ENCODE measurements at regions not wholly inside any gene's neighbourhood (a gene's known extent, or its start where the extent isn't known, plus 50 kb on each side); places are given as distances from the start of the nearest gene placed in this dataset.

DNA sequence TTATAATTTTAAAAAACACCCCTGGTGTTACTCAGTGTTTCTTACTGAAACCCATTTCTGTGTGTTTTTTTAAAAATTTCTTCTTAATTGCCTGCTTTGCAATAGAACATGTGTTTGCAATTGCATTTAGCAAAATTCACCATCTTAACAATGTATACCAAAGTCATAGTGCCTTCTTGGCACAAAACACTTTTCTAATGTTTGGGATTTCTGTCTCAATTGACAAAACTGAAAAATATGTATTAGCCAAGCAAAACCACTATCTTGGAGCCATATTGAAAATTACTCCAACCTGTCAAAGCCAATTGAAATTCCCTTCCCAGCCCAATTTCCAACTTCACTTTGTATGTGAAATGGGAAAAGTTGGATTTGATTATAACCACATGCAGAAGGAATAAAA, 88.4 kb upstream of the RSPO3 start:
- H3K27me3 ChIP-seq (ENCODE audit: insufficient read depth) = no peaks in the 10 kb centered on the region
- H3K79me2 ChIP-seq (replicated peaks; ENCODE audit: insufficient read depth) = no peaks in the 10 kb centered on the region
- H3K36me3 ChIP-seq (ENCODE audit: insufficient read depth) = no peaks in the 10 kb centered on the region
- no peaks in the 10 kb centered on the region for H3K27me3 Mint-ChIP-seq (ENCODE audit: insufficient read depth, low read depth, poor library complexity)
- no peak overlapping the region for H3K4me3 ChIP-seq
- H3K4me1 ChIP-seq (ENCODE audit: insufficient read depth) = no peaks in the 10 kb centered on the region
- no peaks in the 10 kb centered on the region for H4K20me1 ChIP-seq (replicated peaks; ENCODE audit: insufficient read depth)
- H3K4me3 Mint-ChIP-seq = no peak overlapping the region
- DNase-seq (ENCODE audit: low spot score) = no peak
- H3K9me2 ChIP-seq (ENCODE audit: insufficient read depth) = no peaks in the 10 kb centered on the region
- TF ChIP-seq ZNF114 (CRISPR knock-in tag; IDR thresholded peaks at IDR 0.05) (no peak), STAT1 (IDR thresholded peaks at IDR 0.05; ENCODE audit: unreplicated experiment) (no peak), ZNF331 (CRISPR knock-in tag; IDR thresholded peaks at IDR 0.05; ENCODE audit: low read depth) (no peak), POLR2AphosphoS5 (IDR thresholded peaks at IDR 0.05; ENCODE audit: low read depth) (no peak), EZH2phosphoT487 (IDR thresholded peaks at IDR 0.05; ENCODE audit: unreplicated experiment) (no peak), CREB1 (CRISPR knock-in tag; IDR thresholded peaks at IDR 0.05; ENCODE audit: low read depth) (no peak), EZH2 (IDR thresholded peaks at IDR 0.05; ENCODE audit: low read depth, unreplicated experiment) (no peak), JUNB (IDR thresholded peaks at IDR 0.05; ENCODE audit: unreplicated experiment) (no peak), NANOG (IDR thresholded peaks at IDR 0.05; ENCODE audit: borderline replicate concordance) (no peak)
- TF ChIP-seq, protein P1, sequence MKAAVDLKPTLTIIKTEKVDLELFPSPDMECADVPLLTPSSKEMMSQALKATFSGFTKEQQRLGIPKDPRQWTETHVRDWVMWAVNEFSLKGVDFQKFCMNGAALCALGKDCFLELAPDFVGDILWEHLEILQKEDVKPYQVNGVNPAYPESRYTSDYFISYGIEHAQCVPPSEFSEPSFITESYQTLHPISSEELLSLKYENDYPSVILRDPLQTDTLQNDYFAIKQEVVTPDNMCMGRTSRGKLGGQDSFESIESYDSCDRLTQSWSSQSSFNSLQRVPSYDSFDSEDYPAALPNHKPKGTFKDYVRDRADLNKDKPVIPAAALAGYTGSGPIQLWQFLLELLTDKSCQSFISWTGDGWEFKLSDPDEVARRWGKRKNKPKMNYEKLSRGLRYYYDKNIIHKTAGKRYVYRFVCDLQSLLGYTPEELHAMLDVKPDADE (IDR thresholded peaks at IDR 0.05) = no peak
- TF ChIP-seq, protein P2, sequence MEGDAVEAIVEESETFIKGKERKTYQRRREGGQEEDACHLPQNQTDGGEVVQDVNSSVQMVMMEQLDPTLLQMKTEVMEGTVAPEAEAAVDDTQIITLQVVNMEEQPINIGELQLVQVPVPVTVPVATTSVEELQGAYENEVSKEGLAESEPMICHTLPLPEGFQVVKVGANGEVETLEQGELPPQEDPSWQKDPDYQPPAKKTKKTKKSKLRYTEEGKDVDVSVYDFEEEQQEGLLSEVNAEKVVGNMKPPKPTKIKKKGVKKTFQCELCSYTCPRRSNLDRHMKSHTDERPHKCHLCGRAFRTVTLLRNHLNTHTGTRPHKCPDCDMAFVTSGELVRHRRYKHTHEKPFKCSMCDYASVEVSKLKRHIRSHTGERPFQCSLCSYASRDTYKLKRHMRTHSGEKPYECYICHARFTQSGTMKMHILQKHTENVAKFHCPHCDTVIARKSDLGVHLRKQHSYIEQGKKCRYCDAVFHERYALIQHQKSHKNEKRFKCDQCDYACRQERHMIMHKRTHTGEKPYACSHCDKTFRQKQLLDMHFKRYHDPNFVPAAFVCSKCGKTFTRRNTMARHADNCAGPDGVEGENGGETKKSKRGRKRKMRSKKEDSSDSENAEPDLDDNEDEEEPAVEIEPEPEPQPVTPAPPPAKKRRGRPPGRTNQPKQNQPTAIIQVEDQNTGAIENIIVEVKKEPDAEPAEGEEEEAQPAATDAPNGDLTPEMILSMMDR (conservative IDR thresholded peaks at IDR 0.05; ENCODE audit: low read depth in 2 of 2) = no peak
- TF ChIP-seq, protein P3, sequence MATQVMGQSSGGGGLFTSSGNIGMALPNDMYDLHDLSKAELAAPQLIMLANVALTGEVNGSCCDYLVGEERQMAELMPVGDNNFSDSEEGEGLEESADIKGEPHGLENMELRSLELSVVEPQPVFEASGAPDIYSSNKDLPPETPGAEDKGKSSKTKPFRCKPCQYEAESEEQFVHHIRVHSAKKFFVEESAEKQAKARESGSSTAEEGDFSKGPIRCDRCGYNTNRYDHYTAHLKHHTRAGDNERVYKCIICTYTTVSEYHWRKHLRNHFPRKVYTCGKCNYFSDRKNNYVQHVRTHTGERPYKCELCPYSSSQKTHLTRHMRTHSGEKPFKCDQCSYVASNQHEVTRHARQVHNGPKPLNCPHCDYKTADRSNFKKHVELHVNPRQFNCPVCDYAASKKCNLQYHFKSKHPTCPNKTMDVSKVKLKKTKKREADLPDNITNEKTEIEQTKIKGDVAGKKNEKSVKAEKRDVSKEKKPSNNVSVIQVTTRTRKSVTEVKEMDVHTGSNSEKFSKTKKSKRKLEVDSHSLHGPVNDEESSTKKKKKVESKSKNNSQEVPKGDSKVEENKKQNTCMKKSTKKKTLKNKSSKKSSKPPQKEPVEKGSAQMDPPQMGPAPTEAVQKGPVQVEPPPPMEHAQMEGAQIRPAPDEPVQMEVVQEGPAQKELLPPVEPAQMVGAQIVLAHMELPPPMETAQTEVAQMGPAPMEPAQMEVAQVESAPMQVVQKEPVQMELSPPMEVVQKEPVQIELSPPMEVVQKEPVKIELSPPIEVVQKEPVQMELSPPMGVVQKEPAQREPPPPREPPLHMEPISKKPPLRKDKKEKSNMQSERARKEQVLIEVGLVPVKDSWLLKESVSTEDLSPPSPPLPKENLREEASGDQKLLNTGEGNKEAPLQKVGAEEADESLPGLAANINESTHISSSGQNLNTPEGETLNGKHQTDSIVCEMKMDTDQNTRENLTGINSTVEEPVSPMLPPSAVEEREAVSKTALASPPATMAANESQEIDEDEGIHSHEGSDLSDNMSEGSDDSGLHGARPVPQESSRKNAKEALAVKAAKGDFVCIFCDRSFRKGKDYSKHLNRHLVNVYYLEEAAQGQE (IDR thresholded peaks at IDR 0.05; ENCODE audit: unreplicated experiment) = no peak
- TF ChIP-seq, protein P4, sequence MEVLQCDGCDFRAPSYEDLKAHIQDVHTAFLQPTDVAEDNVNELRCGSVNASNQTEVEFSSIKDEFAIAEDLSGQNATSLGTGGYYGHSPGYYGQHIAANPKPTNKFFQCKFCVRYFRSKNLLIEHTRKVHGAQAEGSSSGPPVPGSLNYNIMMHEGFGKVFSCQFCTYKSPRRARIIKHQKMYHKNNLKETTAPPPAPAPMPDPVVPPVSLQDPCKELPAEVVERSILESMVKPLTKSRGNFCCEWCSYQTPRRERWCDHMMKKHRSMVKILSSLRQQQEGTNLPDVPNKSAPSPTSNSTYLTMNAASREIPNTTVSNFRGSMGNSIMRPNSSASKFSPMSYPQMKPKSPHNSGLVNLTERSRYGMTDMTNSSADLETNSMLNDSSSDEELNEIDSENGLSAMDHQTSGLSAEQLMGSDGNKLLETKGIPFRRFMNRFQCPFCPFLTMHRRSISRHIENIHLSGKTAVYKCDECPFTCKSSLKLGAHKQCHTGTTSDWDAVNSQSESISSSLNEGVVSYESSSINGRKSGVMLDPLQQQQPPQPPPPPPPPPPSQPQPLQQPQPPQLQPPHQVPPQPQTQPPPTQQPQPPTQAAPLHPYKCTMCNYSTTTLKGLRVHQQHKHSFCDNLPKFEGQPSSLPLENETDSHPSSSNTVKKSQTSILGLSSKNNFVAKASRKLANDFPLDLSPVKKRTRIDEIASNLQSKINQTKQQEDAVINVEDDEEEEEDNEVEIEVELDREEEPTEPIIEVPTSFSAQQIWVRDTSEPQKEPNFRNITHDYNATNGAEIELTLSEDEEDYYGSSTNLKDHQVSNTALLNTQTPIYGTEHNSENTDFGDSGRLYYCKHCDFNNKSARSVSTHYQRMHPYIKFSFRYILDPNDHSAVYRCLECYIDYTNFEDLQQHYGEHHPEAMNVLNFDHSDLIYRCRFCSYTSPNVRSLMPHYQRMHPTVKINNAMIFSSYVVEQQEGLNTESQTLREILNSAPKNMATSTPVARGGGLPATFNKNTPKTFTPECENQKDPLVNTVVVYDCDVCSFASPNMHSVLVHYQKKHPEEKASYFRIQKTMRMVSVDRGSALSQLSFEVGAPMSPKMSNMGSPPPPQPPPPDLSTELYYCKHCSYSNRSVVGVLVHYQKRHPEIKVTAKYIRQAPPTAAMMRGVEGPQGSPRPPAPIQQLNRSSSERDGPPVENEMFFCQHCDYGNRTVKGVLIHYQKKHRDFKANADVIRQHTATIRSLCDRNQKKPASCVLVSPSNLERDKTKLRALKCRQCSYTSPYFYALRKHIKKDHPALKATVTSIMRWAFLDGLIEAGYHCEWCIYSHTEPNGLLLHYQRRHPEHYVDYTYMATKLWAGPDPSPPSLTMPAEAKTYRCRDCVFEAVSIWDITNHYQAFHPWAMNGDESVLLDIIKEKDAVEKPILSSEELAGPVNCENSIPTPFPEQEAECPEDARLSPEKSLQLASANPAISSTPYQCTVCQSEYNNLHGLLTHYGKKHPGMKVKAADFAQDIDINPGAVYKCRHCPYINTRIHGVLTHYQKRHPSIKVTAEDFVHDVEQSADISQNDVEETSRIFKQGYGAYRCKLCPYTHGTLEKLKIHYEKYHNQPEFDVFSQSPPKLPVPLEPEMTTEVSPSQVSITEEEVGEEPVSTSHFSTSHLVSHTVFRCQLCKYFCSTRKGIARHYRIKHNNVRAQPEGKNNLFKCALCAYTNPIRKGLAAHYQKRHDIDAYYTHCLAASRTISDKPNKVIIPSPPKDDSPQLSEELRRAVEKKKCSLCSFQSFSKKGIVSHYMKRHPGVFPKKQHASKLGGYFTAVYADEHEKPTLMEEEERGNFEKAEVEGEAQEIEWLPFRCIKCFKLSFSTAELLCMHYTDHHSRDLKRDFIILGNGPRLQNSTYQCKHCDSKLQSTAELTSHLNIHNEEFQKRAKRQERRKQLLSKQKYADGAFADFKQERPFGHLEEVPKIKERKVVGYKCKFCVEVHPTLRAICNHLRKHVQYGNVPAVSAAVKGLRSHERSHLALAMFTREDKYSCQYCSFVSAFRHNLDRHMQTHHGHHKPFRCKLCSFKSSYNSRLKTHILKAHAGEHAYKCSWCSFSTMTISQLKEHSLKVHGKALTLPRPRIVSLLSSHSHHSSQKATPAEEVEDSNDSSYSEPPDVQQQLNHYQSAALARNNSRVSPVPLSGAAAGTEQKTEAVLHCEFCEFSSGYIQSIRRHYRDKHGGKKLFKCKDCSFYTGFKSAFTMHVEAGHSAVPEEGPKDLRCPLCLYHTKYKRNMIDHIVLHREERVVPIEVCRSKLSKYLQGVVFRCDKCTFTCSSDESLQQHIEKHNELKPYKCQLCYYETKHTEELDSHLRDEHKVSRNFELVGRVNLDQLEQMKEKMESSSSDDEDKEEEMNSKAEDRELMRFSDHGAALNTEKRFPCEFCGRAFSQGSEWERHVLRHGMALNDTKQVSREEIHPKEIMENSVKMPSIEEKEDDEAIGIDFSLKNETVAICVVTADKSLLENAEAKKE (CRISPR knock-in tag; IDR thresholded peaks at IDR 0.05) = no peak
- H3K4me1 Mint-ChIP-seq = no peaks in the 10 kb centered on the region
- ATAC-seq = no peak
- no peak overlapping the region for H2AFZ ChIP-seq
- H3K27ac Mint-ChIP-seq = no peak overlapping the region
- no peak overlapping the region for H3K27ac ChIP-seq (ENCODE audit: low read depth)
- H3K36me3 Mint-ChIP-seq (ENCODE audit: low read depth) = no peaks in the 10 kb centered on the region
- H3K4me2 ChIP-seq = no peak overlapping the region
- H3F3A ChIP-seq (replicated peaks; ENCODE audit: low read depth) = no peaks in the 10 kb centered on the region
- H3K9me3 Mint-ChIP-seq = no peaks in the 10 kb centered on the region
